SK-N-SH treated with all-trans-retinoic acid at 6 μM for 48 hours (cell line): ENCODE measurements at regions not wholly inside any gene's neighbourhood (a gene's known extent, or its start where the extent isn't known, plus 50 kb on each side); places are given as distances from the start of the nearest gene placed in this dataset.
"Not testable (repeated sequence)": the region's sequence is repeated elsewhere in the genome, so short reads cannot be mapped to it uniquely, and the experiment has no call there.

Experiments used
- ATAC-seq: fragments of 200-7000 bp; cut with Tn5 transposase; 3 replicates; pipeline ENCODE4 v1.9.1; 2020; ENCODE audit warnings: mild to moderate bottlenecking, moderate library complexity
- ARNTL ChIP-seq: fragments of 450-650 bp; formaldehyde crosslinking; IDR thresholded peaks from 2 replicates; pipeline ENCODE4 v1.5.0; 2020; ENCODE audit warnings: low read depth, mild to moderate bottlenecking, moderate library complexity, borderline replicate concordance
- BACH2 ChIP-seq: fragments of 250-450 bp; sonication (Bioruptor Pico); IDR thresholded peaks from 2 replicates; pipeline ENCODE4 v1.9.0; 2021; ENCODE audit warnings: mild to moderate bottlenecking, borderline replicate concordance
- CREB5 ChIP-seq: fragments of 250-450 bp; sonication (Bioruptor Pico); IDR thresholded peaks from 2 replicates; pipeline ENCODE4 v1.5.1; 2020; ENCODE audit warnings: low read depth, mild to moderate bottlenecking, moderate library complexity
- CSDC2 ChIP-seq: fragments of 250-450 bp; sonication (Bioruptor Pico); IDR thresholded peaks from 2 replicates; pipeline ENCODE4 v1.5.0; 2020; ENCODE audit warnings: mild to moderate bottlenecking, moderate library complexity
- CSRNP3 ChIP-seq: fragments of 250-450 bp; sonication (Bioruptor Pico); IDR thresholded peaks from 2 replicates; pipeline ENCODE4 v1.5.1; 2021; ENCODE audit warnings: mild to moderate bottlenecking, moderate library complexity
- ESRRG ChIP-seq: fragments of 250-450 bp; sonication (Bioruptor Pico); IDR thresholded peaks from 2 replicates; pipeline ENCODE4 v1.6.1; 2021; ENCODE audit warnings: mild to moderate bottlenecking
- GLIS3 ChIP-seq: fragments of 250-450 bp; sonication (Bioruptor Pico); IDR thresholded peaks from 2 replicates; pipeline ENCODE4 v1.5.0; 2020; ENCODE audit warnings: mild to moderate bottlenecking, moderate library complexity
- OSR1 ChIP-seq: fragments of 250-450 bp; sonication (Bioruptor Pico); IDR thresholded peaks from 2 replicates; pipeline ENCODE4 v1.8.0; 2022; ENCODE audit warnings: moderate library complexity, mild to moderate bottlenecking, inconsistent platforms
- POU6F1 ChIP-seq: fragments of 250-450 bp; sonication (Bioruptor Pico); IDR thresholded peaks from 2 replicates; pipeline ENCODE4 v1.8.0; 2021; ENCODE audit warnings: low read depth, mild to moderate bottlenecking, moderate library complexity, borderline replicate concordance
- PPARA ChIP-seq: fragments of 250-450 bp; sonication (Bioruptor Pico); IDR thresholded peaks from 2 replicates; pipeline ENCODE4 v1.5.0; 2020; ENCODE audit warnings: mild to moderate bottlenecking, borderline replicate concordance
- RARB ChIP-seq: fragments of 250-450 bp; sonication (Bioruptor Pico); IDR thresholded peaks from 2 replicates; pipeline ENCODE4 v1.8.0; 2021; ENCODE audit warnings: mild to moderate bottlenecking, moderate library complexity
- SNAI2 ChIP-seq: fragments of 250-450 bp; sonication (Bioruptor Pico); IDR thresholded peaks from 2 replicates; pipeline ENCODE4 v1.5.0; 2020; ENCODE audit warnings: mild to moderate bottlenecking, moderate library complexity
- TCF4 ChIP-seq: fragments of 250-450 bp; sonication (Bioruptor Pico); IDR thresholded peaks from 2 replicates; pipeline ENCODE4 v1.8.0; 2021; ENCODE audit warnings: mild to moderate bottlenecking, moderate library complexity, borderline replicate concordance
- TOX ChIP-seq: fragments of 250-450 bp; sonication (Bioruptor Pico); IDR thresholded peaks from 2 replicates; pipeline ENCODE4 v1.8.0; 2021; ENCODE audit warnings: mild to moderate bottlenecking, moderate library complexity, borderline replicate concordance
- TSHZ2 ChIP-seq: fragments of 250-450 bp; sonication (Bioruptor Pico); IDR thresholded peaks from 2 replicates; pipeline ENCODE4 v1.5.0; 2020; ENCODE audit warnings: mild to moderate bottlenecking, moderate library complexity
- ZC3H10 ChIP-seq: fragments of 250-450 bp; sonication (Bioruptor Pico); IDR thresholded peaks from 2 replicates; pipeline ENCODE4 v1.5.1; 2021; ENCODE audit warnings: mild to moderate bottlenecking, moderate library complexity
- ZFP3 ChIP-seq: fragments of 250-450 bp; sonication (Bioruptor Pico); IDR thresholded peaks from 2 replicates; pipeline ENCODE4 v1.5.0; 2020; ENCODE audit warnings: mild to moderate bottlenecking, moderate library complexity
- ZFP30 ChIP-seq: fragments of 450-650 bp; formaldehyde crosslinking; IDR thresholded peaks from 2 replicates; pipeline ENCODE4 v1.5.0; 2022; ENCODE audit warnings: mild to moderate bottlenecking, moderate library complexity
- ZNF565 ChIP-seq: fragments of 450-650 bp; formaldehyde crosslinking; conservative IDR thresholded peaks from 2 replicates; pipeline ENCODE4 v1.5.0; 2020; ENCODE audit warnings: low read depth, mild to moderate bottlenecking, moderate library complexity
- ZNF70 ChIP-seq: fragments of 450-650 bp; formaldehyde crosslinking; IDR thresholded peaks from 2 replicates; pipeline ENCODE4 v1.5.0; 2020; ENCODE audit warnings: mild to moderate bottlenecking, moderate library complexity
- ZNF8 ChIP-seq: fragments of 450-650 bp; formaldehyde crosslinking; IDR thresholded peaks from 2 replicates; pipeline ENCODE4 v1.5.0; 2020; ENCODE audit warnings: mild to moderate bottlenecking, moderate library complexity

- no peak for ATAC-seq
- TF ChIP-seq ZC3H10 (CRISPR knock-in tag), result no peak
- no peak for TF ChIP-seq GLIS3 (CRISPR knock-in tag)
- no peak for TF ChIP-seq OSR1
- no peak for TF ChIP-seq ARNTL (CRISPR knock-in tag)
- TF ChIP-seq ZFP3, result no peak
- TF ChIP-seq ZFP30, result no peak
- TF ChIP-seq CSRNP3 (CRISPR knock-in tag), result no peak
- TF ChIP-seq ZNF70 (CRISPR knock-in tag), result no peak
- no peak for TF ChIP-seq CSDC2 (CRISPR knock-in tag)
- no peak for TF ChIP-seq TSHZ2 (CRISPR knock-in tag)
- no peak for TF ChIP-seq ESRRG (CRISPR knock-in tag)
- TF ChIP-seq CREB5 (CRISPR knock-in tag), result no peak
- no peak for TF ChIP-seq BACH2 (CRISPR knock-in tag)
Observed at GRCh38 chr21:19109694-19110093, 706.1 kb upstream of the TMPRSS15 start.

- ATAC-seq, result not testable (repeated sequence)
Observed at GRCh38 chr21:19119259-19119658, 715.7 kb upstream of the TMPRSS15 start.

- no peak for TF ChIP-seq ZC3H10 (CRISPR knock-in tag)
- TF ChIP-seq BACH2 (CRISPR knock-in tag), result no peak
- no peak for TF ChIP-seq TCF4 (CRISPR knock-in tag)
- no peak for TF ChIP-seq ESRRG (CRISPR knock-in tag)
- no peak for TF ChIP-seq ZNF565 (CRISPR knock-in tag)
- TF ChIP-seq SNAI2 (CRISPR knock-in tag), result no peak
- TF ChIP-seq TOX, result no peak
- TF ChIP-seq ARNTL (CRISPR knock-in tag), result no peak
- no peak for TF ChIP-seq OSR1
- no peak for ATAC-seq
Observed at GRCh38 chr21:19120591-19120990, 717.0 kb upstream of the TMPRSS15 start.

- TF ChIP-seq OSR1 (no peak), ZFP30 (no peak), ZFP3 (no peak), BACH2 (CRISPR knock-in tag) (no peak), TCF4 (CRISPR knock-in tag) (no peak), PPARA (CRISPR knock-in tag) (no peak), TOX (no peak), ESRRG (CRISPR knock-in tag) (no peak), ZC3H10 (CRISPR knock-in tag) (no peak), ARNTL (CRISPR knock-in tag) (no peak), CSDC2 (CRISPR knock-in tag) (no peak), ZNF8 (CRISPR knock-in tag) (no peak), POU6F1 (CRISPR knock-in tag) (no peak), TSHZ2 (CRISPR knock-in tag) (no peak), SNAI2 (CRISPR knock-in tag) (no peak), RARB (CRISPR knock-in tag) (no peak)
- ATAC-seq, result no peak
Observed at GRCh38 chr21:19122356-19122755, 718.8 kb upstream of the TMPRSS15 start.
